Progenitor cell of endocrine pancreas (in vitro differentiated cells): ENCODE measurements at regions not wholly inside any gene's neighbourhood (a gene's known extent, or its start where the extent isn't known, plus 50 kb on each side); places are given as distances from the start of the nearest gene placed in this dataset.

Source experiments
- DNase-seq: peaks from one replicate; pipeline ENCODE4 v3.0.0; 2021; ENCODE audit warnings: low spot score; ENCODE audit not compliant: unreplicated experiment
- H3K27ac Mint-ChIP-seq: 2 replicates; pipeline ENCODE4 v1.8.0; 2021; ENCODE audit warnings: mild to moderate bottlenecking, moderate library complexity, mixed read lengths
- H3K27me3 Mint-ChIP-seq: 2 replicates; pipeline ENCODE4 v1.8.0; 2021; ENCODE audit warnings: mixed read lengths
- H3K36me3 Mint-ChIP-seq: 2 replicates; pipeline ENCODE4 v1.8.0; 2022; ENCODE audit warnings: mixed read lengths; ENCODE audit not compliant: insufficient read depth
- H3K4me1 Mint-ChIP-seq: 2 replicates; pipeline ENCODE4 v1.8.0; 2021; ENCODE audit warnings: low read depth, mixed read lengths
- H3K4me3 Mint-ChIP-seq: 2 replicates; pipeline ENCODE4 v1.8.0; 2021; ENCODE audit warnings: low read depth, mild to moderate bottlenecking, moderate library complexity, mixed read lengths
- H3K9me3 Mint-ChIP-seq: 2 replicates; pipeline ENCODE4 v1.8.0; 2021; ENCODE audit warnings: low read depth, mixed read lengths
- TF ChIP-seq, protein P1 (sequence below): fragments of 200-600 bp; sonication (generic); IDR thresholded peaks from one replicate; pipeline ENCODE4 v1.5.0; 2021; ENCODE audit warnings: antibody characterized with exemption, mild to moderate bottlenecking; ENCODE audit not compliant: unreplicated experiment

DNA sequence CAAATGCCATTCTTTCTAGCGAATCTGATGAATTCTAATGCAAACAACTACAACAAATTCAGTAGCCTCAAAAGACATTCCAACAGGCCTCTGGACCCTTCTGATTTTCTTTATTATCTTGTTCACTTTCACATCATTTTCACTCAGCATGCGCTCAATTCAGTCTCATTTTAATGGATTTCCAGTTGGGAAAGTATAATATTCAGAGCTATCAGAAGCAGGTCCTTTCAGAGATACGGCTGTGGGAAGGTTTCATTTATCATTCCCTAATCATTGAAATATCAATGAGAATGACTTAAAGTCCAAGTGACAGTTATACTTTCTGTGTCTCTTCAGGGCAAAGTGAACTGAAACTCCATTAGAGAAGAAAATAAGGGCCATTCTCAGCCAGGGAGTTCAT is 1083.7 kb upstream of the FLRT2 start:
- no peak overlapping the region for H3K27ac Mint-ChIP-seq
- peaks cover 2% of the 10 kb centered on the region for H3K27me3 Mint-ChIP-seq
- no peaks in the 10 kb centered on the region for H3K36me3 Mint-ChIP-seq
- no peak overlapping the region for H3K4me3 Mint-ChIP-seq
- TF ChIP-seq, protein P1, sequence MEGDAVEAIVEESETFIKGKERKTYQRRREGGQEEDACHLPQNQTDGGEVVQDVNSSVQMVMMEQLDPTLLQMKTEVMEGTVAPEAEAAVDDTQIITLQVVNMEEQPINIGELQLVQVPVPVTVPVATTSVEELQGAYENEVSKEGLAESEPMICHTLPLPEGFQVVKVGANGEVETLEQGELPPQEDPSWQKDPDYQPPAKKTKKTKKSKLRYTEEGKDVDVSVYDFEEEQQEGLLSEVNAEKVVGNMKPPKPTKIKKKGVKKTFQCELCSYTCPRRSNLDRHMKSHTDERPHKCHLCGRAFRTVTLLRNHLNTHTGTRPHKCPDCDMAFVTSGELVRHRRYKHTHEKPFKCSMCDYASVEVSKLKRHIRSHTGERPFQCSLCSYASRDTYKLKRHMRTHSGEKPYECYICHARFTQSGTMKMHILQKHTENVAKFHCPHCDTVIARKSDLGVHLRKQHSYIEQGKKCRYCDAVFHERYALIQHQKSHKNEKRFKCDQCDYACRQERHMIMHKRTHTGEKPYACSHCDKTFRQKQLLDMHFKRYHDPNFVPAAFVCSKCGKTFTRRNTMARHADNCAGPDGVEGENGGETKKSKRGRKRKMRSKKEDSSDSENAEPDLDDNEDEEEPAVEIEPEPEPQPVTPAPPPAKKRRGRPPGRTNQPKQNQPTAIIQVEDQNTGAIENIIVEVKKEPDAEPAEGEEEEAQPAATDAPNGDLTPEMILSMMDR = no peak
- peaks cover 11% of the 10 kb centered on the region for H3K4me1 Mint-ChIP-seq
- no peak for DNase-seq
- no peaks in the 10 kb centered on the region for H3K9me3 Mint-ChIP-seq

DNA sequence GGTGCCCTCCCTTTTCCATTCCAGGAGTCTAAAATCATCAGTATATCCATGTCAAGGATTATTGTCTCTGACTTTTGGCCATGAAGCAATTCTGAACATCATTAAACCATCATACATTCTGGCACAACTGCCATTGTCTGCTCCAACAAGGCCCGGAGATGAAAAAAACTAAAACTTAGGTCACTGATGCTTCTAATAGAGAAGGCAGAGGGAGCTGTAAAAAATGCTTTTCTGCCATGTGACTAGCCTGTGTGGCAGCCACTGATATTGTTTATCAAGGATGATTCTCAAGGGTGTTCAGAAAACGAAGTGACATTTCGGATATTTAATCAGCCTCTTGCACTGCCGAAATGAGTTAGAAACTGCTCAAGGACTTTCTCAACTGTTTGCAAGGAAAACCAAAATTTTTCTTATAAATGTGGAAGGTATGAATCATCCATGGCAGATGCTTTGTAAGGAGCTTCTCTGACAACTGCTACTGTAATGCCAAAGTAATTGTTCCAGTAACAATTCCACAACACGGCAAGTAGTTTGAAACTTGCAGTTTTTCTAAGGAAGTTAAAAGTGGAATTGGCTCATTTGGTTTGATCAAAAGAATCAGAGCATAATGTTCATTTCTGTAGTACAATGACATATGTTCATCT is 1076.5 kb upstream of the FLRT2 start:
- DNase-seq = no peak
- Mint-ChIP-seq H3K9me3 (no peaks in the 10 kb centered on the region), H3K4me1 (no peaks in the 10 kb centered on the region), H3K36me3 (no peaks in the 10 kb centered on the region), H3K4me3 (no peak overlapping the region), H3K27me3 (no peaks in the 10 kb centered on the region), H3K27ac (no peak overlapping the region)
- TF ChIP-seq, protein P1 = no peak

DNA sequence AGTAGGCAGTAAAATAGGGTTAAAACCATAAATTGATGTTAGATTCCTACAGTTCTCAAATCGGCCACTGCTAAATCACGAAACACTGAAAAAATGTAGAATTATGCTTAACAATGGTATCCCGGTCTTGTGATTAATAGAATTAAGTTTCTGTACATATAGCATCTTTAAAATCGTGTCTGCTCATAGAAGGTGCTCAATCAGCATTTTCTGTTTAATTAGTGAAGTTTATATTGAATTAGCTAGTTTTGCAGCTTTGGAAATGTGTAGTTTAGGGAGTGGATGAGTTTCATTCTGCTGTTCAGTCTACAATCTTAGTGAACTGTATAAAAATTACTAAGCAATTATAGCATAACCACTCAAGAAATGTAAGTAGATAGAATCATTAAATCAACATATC is 1075.8 kb upstream of the FLRT2 start:
- no peaks in the 10 kb centered on the region for H3K27me3 Mint-ChIP-seq
- TF ChIP-seq, protein P1 = no peak
- no peaks in the 10 kb centered on the region for H3K36me3 Mint-ChIP-seq
- H3K27ac Mint-ChIP-seq = no peak overlapping the region
- no peak for DNase-seq
- H3K4me1 Mint-ChIP-seq = no peaks in the 10 kb centered on the region
- H3K4me3 Mint-ChIP-seq = no peak overlapping the region
- no peaks in the 10 kb centered on the region for H3K9me3 Mint-ChIP-seq

DNA sequence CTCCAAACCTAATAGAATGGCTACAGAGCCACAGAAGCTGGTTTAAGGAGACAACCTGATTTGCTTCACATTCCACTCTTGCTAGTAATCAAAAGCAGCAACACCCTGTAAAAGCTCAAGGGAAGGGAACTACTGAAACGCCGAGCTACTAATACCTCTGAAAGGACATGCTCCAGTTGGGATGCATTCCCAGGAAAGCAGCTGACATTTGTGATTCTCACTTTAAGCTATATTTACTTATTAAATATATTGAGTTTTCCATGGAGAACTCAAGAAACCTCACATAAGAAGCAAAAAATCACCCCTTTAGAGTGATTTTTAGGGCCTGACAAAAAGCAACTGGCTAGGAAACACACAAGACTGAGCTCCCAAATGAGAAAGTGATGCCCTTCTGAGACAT is 1073.0 kb upstream of the FLRT2 start:
- DNase-seq = no peak
- no peaks in the 10 kb centered on the region for H3K4me1 Mint-ChIP-seq
- no peaks in the 10 kb centered on the region for H3K36me3 Mint-ChIP-seq
- H3K27me3 Mint-ChIP-seq = no peaks in the 10 kb centered on the region
- no peak overlapping the region for H3K27ac Mint-ChIP-seq
- no peak overlapping the region for H3K4me3 Mint-ChIP-seq
- no peaks in the 10 kb centered on the region for H3K9me3 Mint-ChIP-seq
- TF ChIP-seq, protein P1 = no peak

DNA sequence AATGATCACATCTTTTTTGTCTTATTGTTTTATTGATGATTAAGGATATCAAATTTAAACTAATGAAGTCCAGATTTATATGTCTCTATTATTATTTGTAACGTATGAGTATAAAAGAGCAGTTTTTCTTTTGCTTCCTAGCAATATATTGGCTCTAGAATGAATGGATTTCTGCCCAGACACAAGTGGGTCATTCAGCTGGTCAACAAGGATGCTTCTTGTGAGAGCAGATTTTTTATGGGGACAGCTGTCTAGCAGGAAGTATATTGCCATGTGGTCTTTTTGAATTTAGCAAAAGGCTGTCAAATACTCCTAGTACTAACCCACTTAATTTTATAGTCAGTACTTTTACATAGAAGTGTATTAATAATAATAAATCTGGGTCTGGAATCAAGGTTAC is 1071.1 kb upstream of the FLRT2 start:
- no peak overlapping the region for H3K27ac Mint-ChIP-seq
- H3K4me3 Mint-ChIP-seq = no peak overlapping the region
- H3K9me3 Mint-ChIP-seq = no peaks in the 10 kb centered on the region

More for the DNA sequence above, 1071.1 kb upstream of the FLRT2 start:
- H3K36me3 Mint-ChIP-seq = no peaks in the 10 kb centered on the region
- H3K4me1 Mint-ChIP-seq = no peaks in the 10 kb centered on the region
- TF ChIP-seq, protein P1 = no peak
- no peak for DNase-seq
- no peaks in the 10 kb centered on the region for H3K27me3 Mint-ChIP-seq
